HepG2 (cell line): ENCODE measurements at regions not wholly inside any gene's neighbourhood (a gene's known extent, or its start where the extent isn't known, plus 50 kb on each side); places are given as distances from the start of the nearest gene placed in this dataset.

Experiments used
- ATAC-seq: fragments of 200-7000 bp; cut with Tn5 transposase; 3 replicates; pipeline ENCODE4 v1.9.1; 2020; ENCODE audit warnings: mild to moderate bottlenecking, moderate library complexity
- BruUV-seq: library from RNA; stranded (reverse); fragments of 400-500 nt; replicated peaks from 2 replicates; lab custom pipeline; 2021; lab: Mats Ljungman, UMichigan
- CTCF ChIA-PET: fragments of 300-600 bp; formaldehyde crosslinking; extraction: SDS; loops from one replicate; lab custom pipeline; 2021; ENCODE audit warnings: low total read pairs, inconsistent platforms, low intra/inter-chr PET ratio; lab: Yijun Ruan, JAX
- POLR2A ChIA-PET: fragments of 350-600 bp; sonication (Branson Sonifier 250); formaldehyde crosslinking; loops from one replicate; lab custom pipeline; 2020; ENCODE audit warnings: antibody characterized with exemption, inconsistent platforms; lab: Yijun Ruan, JAX
- DNase-seq: peaks from one replicate; pipeline ENCODE4 v3.0.0-alpha.2; 2015; ENCODE audit warnings: low spot score
- FAIRE-seq: peaks from 3 replicates; lab custom pipeline; 2011; peaks lifted over from hg19 to GRCh38; lab: Jason Lieb, UNC
- H2AFZ ChIP-seq: one replicate; pipeline ENCODE4 v1.6.1; 2011; ENCODE audit warnings: low read length, inconsistent platforms
- H3K27ac ChIP-seq: fragments of 300-600 bp; 3 replicates; pipeline ENCODE4 v1.8.0; 2011; ENCODE audit warnings: mixed run types, mild to moderate bottlenecking, mixed read lengths, low read length, inconsistent platforms; ENCODE audit not compliant: insufficient read depth; ENCODE audit errors: extremely low read length
- H3K27me3 ChIP-seq, 2 experiments: fragments of 200-600 bp in 1 of 2; 2 replicates in 1 of 2; 3 replicates in 1 of 2; pipeline versions ENCODE4 v1.6.0 to v1.8.0; 2011; ENCODE audit warnings: low read length in 2 of 2, mild to moderate bottlenecking in 2 of 2, moderate library complexity in 2 of 2, inconsistent platforms in 1 of 2; ENCODE audit not compliant: insufficient read depth in 2 of 2, control insufficient read depth in 1 of 2
- H3K36me3 ChIP-seq, 2 experiments: fragments of 200-600 bp in 1 of 2; replicated peaks in 1 of 2; 2 replicates in 1 of 2; 3 replicates in 1 of 2; pipeline versions ENCODE4 v1.5.1 to v1.8.0; 2011; ENCODE audit warnings: low read length in 2 of 2, inconsistent platforms in 1 of 2; ENCODE audit not compliant: insufficient read depth in 2 of 2, control insufficient read depth in 1 of 2
- H3K4me1 ChIP-seq: 2 replicates; pipeline ENCODE4 v1.5.1; 2012; ENCODE audit warnings: low read length, inconsistent platforms; ENCODE audit not compliant: insufficient read depth
- H3K4me2 ChIP-seq: 2 replicates; pipeline ENCODE4 v1.6.0; 2011; ENCODE audit warnings: low read depth, low read length, inconsistent platforms
- H3K4me3 ChIP-seq, 3 experiments: fragments of 200-600 bp in 1 of 3; sonication (generic), shearing (Covaris generic) in 1 of 3; replicated peaks in 1 of 3; 2 replicates each; pipeline ENCODE4 v1.5.1; 2011 to 2016; ENCODE audit warnings: low read length in 3 of 3, inconsistent platforms in 2 of 3, low read depth in 2 of 3, mild to moderate bottlenecking in 2 of 3, control low read depth in 1 of 3, mixed read lengths in 1 of 3; ENCODE audit not compliant: insufficient read depth in 1 of 3
- H3K79me2 ChIP-seq: one replicate; pipeline ENCODE4 v1.6.1; 2011; ENCODE audit warnings: low read length, inconsistent platforms; ENCODE audit not compliant: insufficient read depth
- H3K9ac ChIP-seq: 2 replicates; pipeline ENCODE4 v1.6.0; 2011; ENCODE audit warnings: mild to moderate bottlenecking, low read depth, low read length, inconsistent platforms; ENCODE audit not compliant: insufficient read depth
- H3K9me3 ChIP-seq: 2 replicates; pipeline ENCODE4 v1.5.1; 2012; ENCODE audit warnings: mild to moderate bottlenecking, low read length
- H4K20me1 ChIP-seq: 2 replicates; pipeline ENCODE4 v1.6.0; 2011; ENCODE audit warnings: inconsistent platforms, mild to moderate bottlenecking, low read length, moderate library complexity; ENCODE audit not compliant: insufficient read depth
- ATF4 ChIP-seq, 2 experiments: fragments of 450-650 bp in 1 of 2; sonication (generic) in 1 of 2; formaldehyde crosslinking; IDR thresholded peaks; 2 replicates each; pipeline versions ENCODE4 v1.5.0 to v1.8.0; 2020 to 2022; ENCODE audit warnings: mild to moderate bottlenecking in 1 of 2, missing genetic modification reagents in 1 of 2
- FUBP1 ChIP-seq: sonication (generic); formaldehyde crosslinking; IDR thresholded peaks from 2 replicates; pipeline ENCODE4 v1.5.1; 2020; ENCODE audit warnings: missing genetic modification reagents, mild to moderate bottlenecking, borderline replicate concordance
- MAFG ChIP-seq: sonication (generic); formaldehyde crosslinking; IDR thresholded peaks from 2 replicates; pipeline ENCODE4 v1.5.1; 2020; ENCODE audit warnings: mild to moderate bottlenecking, missing genetic modification reagents
- SPEN ChIP-seq: sonication (generic); formaldehyde crosslinking; IDR thresholded peaks from 2 replicates; pipeline ENCODE4 v1.5.1; 2020; ENCODE audit warnings: low read depth, mild to moderate bottlenecking, missing genetic modification reagents
- ZBTB7A ChIP-seq: sonication (generic); formaldehyde crosslinking; IDR thresholded peaks from 2 replicates; pipeline ENCODE4 v1.8.0; 2022; ENCODE audit warnings: mild to moderate bottlenecking, missing genetic modification reagents
- ZNF225 ChIP-seq: sonication (generic); formaldehyde crosslinking; IDR thresholded peaks from 2 replicates; pipeline ENCODE4 v1.4.0; 2020; ENCODE audit warnings: mild to moderate bottlenecking, missing genetic modification reagents
- ZNF513 ChIP-seq: sonication (generic); formaldehyde crosslinking; conservative IDR thresholded peaks from 2 replicates; pipeline ENCODE4 v1.5.0; 2020; ENCODE audit warnings: missing genetic modification reagents
- ZNF766 ChIP-seq: sonication (generic); formaldehyde crosslinking; IDR thresholded peaks from 2 replicates; pipeline ENCODE4 v1.5.0; 2020; ENCODE audit warnings: missing genetic modification reagents, borderline replicate concordance
- ZNF883 ChIP-seq: sonication (generic); formaldehyde crosslinking; IDR thresholded peaks from 2 replicates; pipeline ENCODE4 v1.5.1; 2020; ENCODE audit warnings: mild to moderate bottlenecking, missing genetic modification reagents; ENCODE audit errors: not compliant biosample characterization
- WGBS: methylation state at CpG from one replicate; pipeline ENCODE4 v1.1.6; 2017; ENCODE audit warnings: low lambda C conversion rate; 5-methylcytosine and 5-hydroxymethylcytosine counted together
- in situ Hi-C: cut with HindIII; loops from 2 replicates; pipeline ENCODE4 v1.10.0; 2017; ENCODE audit warnings: low pct_unique_long_range_greater_than_20kb; ENCODE audit not compliant: extremely low pct_ligation_motif_present
- intact Hi-C: fragments of 100-400 bp; cut with micrococcal nuclease; formaldehyde crosslinking; loops from one replicate; pipeline ENCODE4 v1.10.0; 2022; ENCODE audit not compliant: unreplicated experiment
- TF ChIP-seq, protein P1 (sequence below): fragments of 450-650 bp; IDR thresholded peaks from 2 replicates; pipeline ENCODE4 v1.6.1; 2017
- TF ChIP-seq, protein P2 (sequence below): sonication (generic); formaldehyde crosslinking; IDR thresholded peaks from 2 replicates; pipeline ENCODE4 v1.4.0; 2020; ENCODE audit warnings: missing genetic modification reagents
- TF ChIP-seq, protein P3 (sequence below): IDR thresholded peaks from 2 replicates; pipeline ENCODE4 v1.6.1; 2016; ENCODE audit warnings: mild to moderate bottlenecking

DNA sequence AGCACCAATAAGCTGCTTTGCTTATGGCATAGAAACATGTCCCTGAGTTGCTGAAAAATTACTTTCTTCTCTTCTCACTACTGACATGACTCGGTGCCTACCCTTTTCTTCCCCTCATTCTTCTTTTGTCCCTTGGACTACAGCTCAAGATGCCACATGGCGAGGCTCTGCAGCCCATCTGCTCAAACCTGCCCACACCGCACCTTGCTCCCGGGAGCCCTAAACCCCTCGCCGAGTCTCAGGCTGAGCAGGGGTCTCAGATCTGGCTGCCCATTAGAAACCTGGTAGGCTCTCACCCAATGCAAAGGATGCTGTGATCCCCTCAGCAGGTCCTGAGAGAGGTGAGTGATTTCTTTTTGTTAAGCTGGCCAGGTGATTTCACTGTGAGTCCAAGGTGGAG is 251.7 kb upstream of the IRX1 start (continued):
- TF ChIP-seq, protein P1, sequence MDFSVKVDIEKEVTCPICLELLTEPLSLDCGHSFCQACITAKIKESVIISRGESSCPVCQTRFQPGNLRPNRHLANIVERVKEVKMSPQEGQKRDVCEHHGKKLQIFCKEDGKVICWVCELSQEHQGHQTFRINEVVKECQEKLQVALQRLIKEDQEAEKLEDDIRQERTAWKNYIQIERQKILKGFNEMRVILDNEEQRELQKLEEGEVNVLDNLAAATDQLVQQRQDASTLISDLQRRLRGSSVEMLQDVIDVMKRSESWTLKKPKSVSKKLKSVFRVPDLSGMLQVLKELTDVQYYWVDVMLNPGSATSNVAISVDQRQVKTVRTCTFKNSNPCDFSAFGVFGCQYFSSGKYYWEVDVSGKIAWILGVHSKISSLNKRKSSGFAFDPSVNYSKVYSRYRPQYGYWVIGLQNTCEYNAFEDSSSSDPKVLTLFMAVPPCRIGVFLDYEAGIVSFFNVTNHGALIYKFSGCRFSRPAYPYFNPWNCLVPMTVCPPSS = no peak
- TF ChIP-seq ZNF513 (CRISPR knock-in tag) = no peak

DNA sequence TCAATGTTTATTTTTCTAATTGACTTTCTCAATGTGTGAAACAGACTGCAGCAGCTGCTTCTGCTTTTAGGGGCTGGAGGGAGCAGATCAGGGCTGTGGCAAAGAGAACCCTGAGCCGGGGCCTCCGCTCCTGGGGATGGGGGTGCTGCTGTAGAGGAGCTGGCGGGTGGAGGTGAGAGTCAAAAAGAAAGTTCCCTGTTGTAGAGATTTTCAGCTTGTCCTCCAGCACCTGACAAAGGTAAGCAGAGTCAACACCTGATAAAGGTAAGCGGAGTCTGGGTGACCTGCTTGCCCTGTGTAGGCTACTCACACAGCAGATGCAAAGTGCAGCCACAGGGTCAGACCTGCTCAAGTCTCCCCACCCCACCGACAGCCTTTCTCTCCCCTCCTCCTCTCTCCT is 252.4 kb upstream of the IRX1 start:
- H3K27me3 ChIP-seq = peaks cover 1 to 20% of the 10 kb centered on the region in 2 experiments; a peak in 2 of 5 replicates
- WGBS = 4% methylated on average over 4 of the region's 5 CpGs
- no peak for FAIRE-seq
- DNase-seq = no peak
- no TSS peak for BruUV-seq
- no peaks in the 10 kb centered on the region for H3K36me3 ChIP-seq
- ChIA-PET POLR2A (no interaction called here), CTCF (no interaction called here)
- intact Hi-C loops = no loop called here
- in situ Hi-C loops = no loop called here
- H3K27ac ChIP-seq = no peak overlapping the region
- H3K9ac ChIP-seq = no peak overlapping the region
- no peak overlapping the region for H3K4me3 ChIP-seq
- no peaks in the 10 kb centered on the region for H3K9me3 ChIP-seq
- no peak overlapping the region for H2AFZ ChIP-seq
- no peak overlapping the region for H3K4me2 ChIP-seq
- H4K20me1 ChIP-seq = no peaks in the 10 kb centered on the region
- no peak for TF ChIP-seq ZBTB7A (CRISPR knock-in tag)
- TF ChIP-seq ATF4 (CRISPR knock-in tag; IDR thresholded peaks at IDR 0.05) = no peak
- TF ChIP-seq, protein P2, sequence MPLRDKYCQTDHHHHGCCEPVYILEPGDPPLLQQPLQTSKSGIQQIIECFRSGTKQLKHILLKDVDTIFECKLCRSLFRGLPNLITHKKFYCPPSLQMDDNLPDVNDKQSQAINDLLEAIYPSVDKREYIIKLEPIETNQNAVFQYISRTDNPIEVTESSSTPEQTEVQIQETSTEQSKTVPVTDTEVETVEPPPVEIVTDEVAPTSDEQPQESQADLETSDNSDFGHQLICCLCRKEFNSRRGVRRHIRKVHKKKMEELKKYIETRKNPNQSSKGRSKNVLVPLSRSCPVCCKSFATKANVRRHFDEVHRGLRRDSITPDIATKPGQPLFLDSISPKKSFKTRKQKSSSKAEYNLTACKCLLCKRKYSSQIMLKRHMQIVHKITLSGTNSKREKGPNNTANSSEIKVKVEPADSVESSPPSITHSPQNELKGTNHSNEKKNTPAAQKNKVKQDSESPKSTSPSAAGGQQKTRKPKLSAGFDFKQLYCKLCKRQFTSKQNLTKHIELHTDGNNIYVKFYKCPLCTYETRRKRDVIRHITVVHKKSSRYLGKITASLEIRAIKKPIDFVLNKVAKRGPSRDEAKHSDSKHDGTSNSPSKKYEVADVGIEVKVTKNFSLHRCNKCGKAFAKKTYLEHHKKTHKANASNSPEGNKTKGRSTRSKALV = no peak
- no peak for TF ChIP-seq ZNF883 (CRISPR knock-in tag)
- no peak for TF ChIP-seq ZNF766 (CRISPR knock-in tag)
- no peak for TF ChIP-seq FUBP1
- no peak for TF ChIP-seq ZNF225
- TF ChIP-seq, protein P3, sequence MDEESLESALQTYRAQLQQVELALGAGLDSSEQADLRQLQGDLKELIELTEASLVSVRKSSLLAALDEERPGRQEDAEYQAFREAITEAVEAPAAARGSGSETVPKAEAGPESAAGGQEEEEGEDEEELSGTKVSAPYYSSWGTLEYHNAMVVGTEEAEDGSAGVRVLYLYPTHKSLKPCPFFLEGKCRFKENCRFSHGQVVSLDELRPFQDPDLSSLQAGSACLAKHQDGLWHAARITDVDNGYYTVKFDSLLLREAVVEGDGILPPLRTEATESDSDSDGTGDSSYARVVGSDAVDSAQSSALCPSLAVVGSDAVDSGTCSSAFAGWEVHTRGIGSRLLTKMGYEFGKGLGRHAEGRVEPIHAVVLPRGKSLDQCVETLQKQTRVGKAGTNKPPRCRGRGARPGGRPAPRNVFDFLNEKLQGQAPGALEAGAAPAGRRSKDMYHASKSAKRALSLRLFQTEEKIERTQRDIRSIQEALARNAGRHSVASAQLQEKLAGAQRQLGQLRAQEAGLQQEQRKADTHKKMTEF (CRISPR knock-in tag) = no peak
- no peak for TF ChIP-seq MAFG (CRISPR knock-in tag)
- TF ChIP-seq SPEN (CRISPR knock-in tag) = no peak
- TF ChIP-seq, all 625 proteins: peak for 0
- Histone ChIP-seq H3K4me1 (no peaks in the 10 kb centered on the region), H3K79me2 (no peaks in the 10 kb centered on the region)
- no peak for ATAC-seq
